NCI-H2171 treated with DMSO at 0.1 percent for 48 hours (cell line): ENCODE measurements at regions not wholly inside any gene's neighbourhood (a gene's known extent, or its start where the extent isn't known, plus 50 kb on each side); places are given as distances from the start of the nearest gene placed in this dataset.

ENCODE experiments used
- DNase-seq: peaks from one replicate; lab custom pipeline; 2025; lab: John Stamatoyannopoulos, UW

GRCh38 chr14:54312166-54312801 lies 84.5 kb upstream of the CDKN3 start:
- DNase-seq: no peak

- DNase-seq: no peak
Measured at GRCh38 chr14:54314365-54315104, 82.3 kb upstream of the CDKN3 start.

- no peak for DNase-seq
Measured at GRCh38 chr14:54316652-54317051, 80.2 kb upstream of the CDKN3 start.

GRCh38 chr14:54317391-54317790 lies 79.4 kb upstream of the CDKN3 start:
- DNase-seq: no peak

GRCh38 chr14:54322246-54322645 lies 74.6 kb upstream of the CDKN3 start:
- no peak for DNase-seq

- no peak for DNase-seq
Measured at GRCh38 chr14:54322701-54323337, 74.0 kb upstream of the CDKN3 start.

- DNase-seq: no peak
Measured at GRCh38 chr14:54325766-54326165, 71.0 kb upstream of the CDKN3 start.

GRCh38 chr14:54329082-54329695 lies 67.6 kb upstream of the CDKN3 start:
- DNase-seq: peak; percentile 36

- DNase-seq: no peak
Measured at GRCh38 chr14:54330876-54331275, 65.9 kb upstream of the CDKN3 start.

- DNase-seq: no peak
Measured at GRCh38 chr14:54331516-54331915, 65.3 kb upstream of the CDKN3 start.

- DNase-seq: no peak
Measured at GRCh38 chr14:54332490-54332889, 64.3 kb upstream of the CDKN3 start.

GRCh38 chr14:54333511-54333910 lies 63.3 kb upstream of the CDKN3 start:
- DNase-seq: no peak

- no peak for DNase-seq
Measured at GRCh38 chr14:54335569-54336155, 61.1 kb upstream of the CDKN3 start.

GRCh38 chr14:54337314-54337713 lies 59.5 kb upstream of the CDKN3 start:
- no peak for DNase-seq

- no peak for DNase-seq
Measured at GRCh38 chr14:54338696-54339317, 58.0 kb upstream of the CDKN3 start.

- no peak for DNase-seq
Measured at GRCh38 chr14:54339771-54340170, 57.0 kb upstream of the CDKN3 start.

GRCh38 chr14:54342806-54343205 lies 54.0 kb upstream of the CDKN3 start:
- no peak for DNase-seq

- DNase-seq: peak; percentile 98
Measured at GRCh38 chr14:54343272-54344121, 53.3 kb upstream of the CDKN3 start.

GRCh38 chr14:54344445-54344844 lies 52.4 kb upstream of the CDKN3 start:
- DNase-seq: no peak

GRCh38 chr14:54346257-54346656 lies 50.5 kb upstream of the CDKN3 start:
- no peak for DNase-seq
